BLaER1 (cell line): ENCODE measurements at regions not wholly inside any gene's neighbourhood (a gene's known extent, or its start where the extent isn't known, plus 50 kb on each side); places are given as distances from the start of the nearest gene placed in this dataset.
A peak's percentile ranks its signal among the peaks of the same experiment; 100 is the strongest.

Experiments used
- H3K27ac ChIP-seq: shearing (Covaris generic); formaldehyde crosslinking; 2 replicates; pipeline ENCODE4 v1.8.1; 2022
- H3K27me3 ChIP-seq: shearing (Covaris generic); formaldehyde crosslinking; 2 replicates; pipeline ENCODE4 v1.8.1; 2022
- H3K36me3 ChIP-seq: shearing (Covaris generic); formaldehyde crosslinking; 2 replicates; pipeline ENCODE4 v1.8.1; 2022
- H3K4me1 ChIP-seq: shearing (Covaris generic); formaldehyde crosslinking; 2 replicates; pipeline ENCODE4 v1.8.1; 2022
- H3K4me2 ChIP-seq: shearing (Covaris generic); formaldehyde crosslinking; 2 replicates; pipeline ENCODE4 v1.8.1; 2022
- H3K4me3 ChIP-seq: shearing (Covaris generic); formaldehyde crosslinking; 2 replicates; pipeline ENCODE4 v1.8.1; 2022
- H3K9ac ChIP-seq: shearing (Covaris generic); formaldehyde crosslinking; 2 replicates; pipeline ENCODE4 v1.8.1; 2022
- H3K9me3 ChIP-seq: shearing (Covaris generic); formaldehyde crosslinking; 2 replicates; pipeline ENCODE4 v1.8.1; 2022
- H4K20me1 ChIP-seq: shearing (Covaris generic); formaldehyde crosslinking; 2 replicates; pipeline ENCODE4 v1.8.1; 2022
- Cebpa-rat ChIP-seq: shearing (Covaris generic); IDR thresholded peaks from 2 replicates; pipeline ENCODE4 v1.8.1; 2022

- Histone ChIP-seq H3K4me3 (no peak overlapping the region), H3K9me3 (no peaks in the 10 kb centered on the region), H4K20me1 (no peaks in the 10 kb centered on the region), H3K36me3 (no peaks in the 10 kb centered on the region), H3K4me2 (peak overlapping the region; percentile 68), H3K4me1 (peaks cover 40% of the 10 kb centered on the region), H3K27ac (no peak overlapping the region), H3K27me3 (no peaks in the 10 kb centered on the region), H3K9ac (no peak overlapping the region)
- TF ChIP-seq Cebpa-rat = no peak
Observed at GRCh38 chr6:15952231-15953151, 176.4 kb upstream of the MYLIP start.

- Histone ChIP-seq H3K4me3 (no peak overlapping the region), H3K9ac (no peak overlapping the region), H3K4me2 (no peak overlapping the region; the same call in 1 of the 2 replicates), H3K27ac (no peak overlapping the region), H3K9me3 (no peaks in the 10 kb centered on the region), H4K20me1 (no peaks in the 10 kb centered on the region), H3K36me3 (no peaks in the 10 kb centered on the region), H3K27me3 (no peaks in the 10 kb centered on the region), H3K4me1 (peaks cover 35% of the 10 kb centered on the region)
- TF ChIP-seq Cebpa-rat = no peak
Observed at GRCh38 chr6:15950962-15951569, 177.8 kb upstream of the MYLIP start.

GRCh38 chr6:15949982-15950381, 178.9 kb upstream of the MYLIP start:
- no peak overlapping the region for H3K4me2 ChIP-seq
- H3K4me1 ChIP-seq = peaks cover 33% of the 10 kb centered on the region
- H3K9me3 ChIP-seq = no peaks in the 10 kb centered on the region
- no peaks in the 10 kb centered on the region for H4K20me1 ChIP-seq
- H3K27ac ChIP-seq = no peak overlapping the region
- no peaks in the 10 kb centered on the region for H3K36me3 ChIP-seq
- H3K9ac ChIP-seq = no peak overlapping the region
- TF ChIP-seq Cebpa-rat = no peak
- H3K4me3 ChIP-seq = no peak overlapping the region
- H3K27me3 ChIP-seq = no peaks in the 10 kb centered on the region

GRCh38 chr6:15948930-15949900, 179.7 kb upstream of the MYLIP start:
- no peak for TF ChIP-seq Cebpa-rat
- Histone ChIP-seq H3K4me3 (no peak overlapping the region), H3K9ac (no peak overlapping the region), H3K9me3 (no peaks in the 10 kb centered on the region), H3K27ac (no peak overlapping the region), H3K36me3 (no peaks in the 10 kb centered on the region), H4K20me1 (no peaks in the 10 kb centered on the region), H3K4me2 (no peak overlapping the region), H3K4me1 (peaks cover 31% of the 10 kb centered on the region), H3K27me3 (no peaks in the 10 kb centered on the region)

DNA sequence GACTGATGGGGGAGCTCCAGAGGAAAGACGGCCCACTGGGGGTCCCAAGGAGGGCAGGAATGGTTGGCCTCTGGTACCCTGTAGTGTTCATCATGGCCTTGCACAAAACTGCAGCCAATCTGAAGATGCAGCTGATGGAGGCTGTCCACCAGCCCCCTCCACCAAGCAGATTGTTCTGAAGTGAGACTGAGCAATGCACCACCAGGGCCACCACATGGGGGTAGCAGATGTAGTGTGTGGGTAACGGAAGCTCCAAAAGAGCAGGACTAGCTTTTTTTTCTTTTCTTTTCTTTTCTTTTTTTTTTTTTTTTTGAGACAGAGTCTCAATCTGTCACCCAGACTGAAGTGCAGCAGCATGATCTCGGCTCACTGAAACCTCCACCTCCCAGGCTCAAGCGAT, 181.0 kb upstream of the MYLIP start:
- Histone ChIP-seq H3K4me3 (no peak overlapping the region), H3K9me3 (no peaks in the 10 kb centered on the region), H3K36me3 (no peaks in the 10 kb centered on the region), H3K4me2 (no peak overlapping the region), H4K20me1 (no peaks in the 10 kb centered on the region), H3K27ac (no peak overlapping the region), H3K4me1 (peaks cover 18% of the 10 kb centered on the region), H3K9ac (no peak overlapping the region), H3K27me3 (no peaks in the 10 kb centered on the region)
- no peak for TF ChIP-seq Cebpa-rat

- H3K4me1 ChIP-seq = peaks cover 13% of the 10 kb centered on the region
- no peak overlapping the region for H3K9ac ChIP-seq
- H3K9me3 ChIP-seq = no peaks in the 10 kb centered on the region
- H3K27me3 ChIP-seq = no peaks in the 10 kb centered on the region
- no peak overlapping the region for H3K4me2 ChIP-seq
- no peaks in the 10 kb centered on the region for H4K20me1 ChIP-seq
- TF ChIP-seq Cebpa-rat = no peak
- H3K27ac ChIP-seq = no peak overlapping the region
- H3K4me3 ChIP-seq = no peak overlapping the region
- H3K36me3 ChIP-seq = no peaks in the 10 kb centered on the region
Observed at GRCh38 chr6:15947436-15947835, 181.4 kb upstream of the MYLIP start.

- Histone ChIP-seq H3K4me2 (no peak overlapping the region), H3K9me3 (no peaks in the 10 kb centered on the region), H4K20me1 (no peaks in the 10 kb centered on the region), H3K4me1 (peaks cover 9% of the 10 kb centered on the region; the same call in 1 of the 2 replicates), H3K36me3 (no peaks in the 10 kb centered on the region), H3K9ac (no peak overlapping the region), H3K27ac (no peak overlapping the region), H3K4me3 (no peak overlapping the region), H3K27me3 (no peaks in the 10 kb centered on the region)
- TF ChIP-seq Cebpa-rat = no peak
Observed at GRCh38 chr6:15946701-15947385, 182.0 kb upstream of the MYLIP start.

DNA sequence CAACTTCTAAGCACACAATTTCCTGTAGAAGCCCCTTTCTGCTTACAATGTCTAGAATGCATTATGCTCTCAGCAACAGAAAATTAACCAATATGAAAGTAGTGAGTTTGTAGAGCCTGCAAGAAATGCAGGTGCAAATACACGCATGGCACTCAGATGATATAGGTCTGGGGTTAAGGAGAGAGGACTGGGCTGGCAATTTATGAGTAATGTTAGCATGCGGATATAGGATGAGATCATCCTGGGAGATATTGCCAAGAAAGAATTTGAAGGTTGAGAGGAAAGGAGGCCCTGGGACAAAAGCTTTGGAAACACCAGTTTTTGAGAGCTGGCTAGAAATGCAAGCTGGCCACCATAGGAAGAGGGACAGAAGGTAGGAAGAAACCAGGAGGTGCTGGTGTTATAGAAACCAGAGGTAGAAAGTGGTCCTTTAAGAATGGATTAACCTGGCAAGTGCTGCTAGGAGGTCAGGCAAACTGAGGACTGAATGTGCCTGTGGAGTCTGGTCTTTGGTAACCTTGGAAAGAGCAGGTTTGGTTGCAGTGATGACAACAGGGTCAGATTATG, 183.2 kb upstream of the MYLIP start:
- TF ChIP-seq Cebpa-rat = no peak
- H3K9me3 ChIP-seq = no peaks in the 10 kb centered on the region
- H3K27me3 ChIP-seq = no peaks in the 10 kb centered on the region
- H4K20me1 ChIP-seq = no peaks in the 10 kb centered on the region
- no peak overlapping the region for H3K4me3 ChIP-seq
- H3K4me2 ChIP-seq = no peak overlapping the region
- 0 out of 2 replicates have a peak, but pooled peaks cover under 1% of the 10 kb centered on the region for H3K4me1 ChIP-seq
- H3K9ac ChIP-seq = no peak overlapping the region
- no peaks in the 10 kb centered on the region for H3K36me3 ChIP-seq
- H3K27ac ChIP-seq = no peak overlapping the region

DNA sequence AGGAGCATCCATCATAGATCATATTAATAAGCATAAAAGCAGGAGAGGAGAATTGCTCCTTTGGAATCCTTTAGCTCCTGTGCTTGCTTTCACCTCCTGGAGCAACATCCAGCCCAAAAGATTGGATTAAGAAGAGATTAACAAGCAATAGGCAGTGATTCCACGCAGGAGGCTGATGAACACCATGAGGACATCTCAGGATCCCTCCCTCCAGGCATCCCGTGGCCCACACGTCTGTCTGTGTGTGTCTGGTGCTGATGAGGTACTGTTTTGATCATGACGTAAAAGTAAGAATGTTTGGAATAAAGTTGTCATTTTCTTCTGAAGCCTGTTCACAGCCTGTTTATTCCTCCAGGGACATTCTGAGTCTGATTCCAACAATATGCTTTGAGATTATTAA, 185.5 kb upstream of the MYLIP start:
- Histone ChIP-seq H3K4me1 (no peaks in the 10 kb centered on the region; the same call in 1 of the 2 replicates), H3K27ac (no peak overlapping the region), H3K9ac (no peak overlapping the region), H3K9me3 (no peaks in the 10 kb centered on the region), H3K27me3 (no peaks in the 10 kb centered on the region), H3K36me3 (no peaks in the 10 kb centered on the region), H3K4me2 (no peak overlapping the region), H4K20me1 (no peaks in the 10 kb centered on the region), H3K4me3 (no peak overlapping the region)
- TF ChIP-seq Cebpa-rat = no peak
